Hippocampal formation (tissue), 2 donors: ENCODE measurements at regions not wholly inside any gene's neighbourhood (a gene's known extent, or its start where the extent isn't known, plus 50 kb on each side); places are given as distances from the start of the nearest gene placed in this dataset.
"Not testable (repeated sequence)": the region's sequence is repeated elsewhere in the genome, so short reads cannot be mapped to it uniquely, and the experiment has no call there.

Experiments
- DNase-seq, 2 donors: peaks; one replicate each; lab custom pipeline; 2025; lab: John Stamatoyannopoulos, UW

DNA sequence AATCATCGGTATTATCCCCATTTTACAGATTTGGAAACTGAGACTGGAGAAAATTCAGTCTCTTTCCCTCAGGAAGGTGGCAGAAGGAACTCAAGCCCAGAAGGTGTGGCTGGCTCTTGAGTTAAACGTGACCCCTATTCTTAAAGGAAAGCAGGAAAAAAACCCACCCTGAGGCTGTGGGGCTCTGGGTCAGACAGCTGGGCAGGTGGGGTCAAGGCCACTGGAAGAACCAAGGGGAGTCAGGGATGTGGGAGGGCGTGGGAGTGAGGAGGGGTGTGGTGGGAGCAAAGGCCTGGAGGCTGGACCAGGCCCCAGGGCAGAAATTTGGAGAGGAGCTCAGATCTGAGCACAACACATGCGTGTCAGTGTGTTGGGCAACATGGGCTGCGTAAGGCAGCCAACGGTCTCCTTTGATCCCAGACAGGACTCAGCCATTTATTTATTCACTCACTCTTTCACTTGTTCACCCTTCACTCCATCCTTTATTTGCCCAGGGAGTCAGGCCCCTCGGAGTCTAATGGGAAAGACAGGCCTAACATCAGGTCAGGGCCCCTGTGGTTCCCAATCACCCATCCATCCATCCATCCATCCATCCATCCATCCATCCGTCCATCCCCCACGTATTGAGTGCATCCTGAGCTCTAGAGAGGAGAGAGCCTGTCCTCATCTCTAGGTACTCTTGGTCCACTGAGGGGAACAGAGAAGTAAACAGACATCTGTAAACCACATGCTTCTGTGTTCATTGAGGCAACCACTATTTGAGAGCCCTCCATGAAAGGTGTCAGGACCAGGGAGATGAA lies 165.0 kb downstream of the VEGFA start:
- DNase-seq = no peak

DNA sequence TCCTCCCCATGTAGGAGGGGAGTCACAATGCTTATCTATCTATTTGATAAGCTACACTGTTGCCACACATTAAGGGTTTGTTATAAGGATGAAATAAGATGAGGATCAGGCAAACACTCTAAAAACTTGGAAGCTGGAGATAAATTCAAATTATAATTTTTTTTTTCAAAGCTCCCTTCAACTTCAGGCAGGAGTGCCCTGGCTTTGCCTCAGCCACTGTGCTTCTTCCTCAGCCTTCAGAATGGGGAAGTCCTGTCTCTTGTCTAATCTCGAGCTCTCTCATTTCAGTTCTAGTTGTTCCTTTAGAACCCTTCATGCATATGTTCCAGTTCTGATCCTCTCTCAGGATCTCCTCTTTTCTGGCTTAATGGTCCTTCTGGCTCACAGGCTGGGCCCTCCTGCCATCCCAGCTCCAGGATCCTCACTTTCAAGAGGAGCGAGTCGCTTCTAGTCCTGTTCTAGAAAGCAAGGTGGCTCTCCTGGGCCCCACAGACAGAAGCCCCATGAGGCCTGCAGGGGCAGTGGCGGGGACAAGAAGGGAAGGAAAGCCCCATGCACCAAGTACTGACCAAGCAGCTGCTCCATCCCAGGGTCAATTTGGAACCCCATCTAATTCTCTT lies 164.3 kb downstream of the VEGFA start:
- no peak for DNase-seq

DNA sequence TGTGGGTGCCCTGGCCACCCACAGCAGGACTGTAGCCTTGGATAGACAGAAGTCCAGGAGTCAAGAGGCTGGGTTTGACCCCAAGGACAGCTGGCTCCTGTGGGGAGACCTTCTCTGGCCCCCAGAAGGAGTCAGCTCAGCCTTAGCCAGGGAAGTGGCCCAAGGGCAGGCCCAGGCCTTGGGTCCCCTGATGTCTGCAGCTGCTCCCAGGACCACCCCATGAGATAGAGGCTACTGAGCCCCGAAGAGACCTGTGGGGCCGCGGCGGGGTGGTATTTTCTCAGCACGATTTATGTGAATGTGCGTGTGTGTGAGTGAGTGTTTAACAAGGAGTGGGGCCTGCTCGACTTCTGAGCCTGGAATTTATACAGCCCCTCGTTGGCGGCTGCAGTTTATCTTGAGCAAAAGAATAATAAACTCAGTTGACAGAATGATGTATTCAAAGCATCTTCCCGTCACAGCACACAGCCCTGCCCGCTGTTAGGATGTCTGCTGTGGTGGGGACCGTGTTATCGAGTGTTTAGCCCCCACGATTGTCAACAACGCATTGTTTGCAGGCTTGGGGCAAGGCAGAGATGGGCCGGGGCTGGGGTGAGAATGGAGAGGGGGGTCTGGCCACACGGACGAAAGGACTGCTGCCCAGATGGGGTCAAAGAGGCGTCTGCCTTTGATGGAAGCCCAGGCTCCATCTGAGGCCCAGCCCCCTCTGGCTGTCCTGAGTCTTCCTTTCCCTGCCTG lies 163.3 kb downstream of the VEGFA start:
- DNase-seq = no peak

DNA sequence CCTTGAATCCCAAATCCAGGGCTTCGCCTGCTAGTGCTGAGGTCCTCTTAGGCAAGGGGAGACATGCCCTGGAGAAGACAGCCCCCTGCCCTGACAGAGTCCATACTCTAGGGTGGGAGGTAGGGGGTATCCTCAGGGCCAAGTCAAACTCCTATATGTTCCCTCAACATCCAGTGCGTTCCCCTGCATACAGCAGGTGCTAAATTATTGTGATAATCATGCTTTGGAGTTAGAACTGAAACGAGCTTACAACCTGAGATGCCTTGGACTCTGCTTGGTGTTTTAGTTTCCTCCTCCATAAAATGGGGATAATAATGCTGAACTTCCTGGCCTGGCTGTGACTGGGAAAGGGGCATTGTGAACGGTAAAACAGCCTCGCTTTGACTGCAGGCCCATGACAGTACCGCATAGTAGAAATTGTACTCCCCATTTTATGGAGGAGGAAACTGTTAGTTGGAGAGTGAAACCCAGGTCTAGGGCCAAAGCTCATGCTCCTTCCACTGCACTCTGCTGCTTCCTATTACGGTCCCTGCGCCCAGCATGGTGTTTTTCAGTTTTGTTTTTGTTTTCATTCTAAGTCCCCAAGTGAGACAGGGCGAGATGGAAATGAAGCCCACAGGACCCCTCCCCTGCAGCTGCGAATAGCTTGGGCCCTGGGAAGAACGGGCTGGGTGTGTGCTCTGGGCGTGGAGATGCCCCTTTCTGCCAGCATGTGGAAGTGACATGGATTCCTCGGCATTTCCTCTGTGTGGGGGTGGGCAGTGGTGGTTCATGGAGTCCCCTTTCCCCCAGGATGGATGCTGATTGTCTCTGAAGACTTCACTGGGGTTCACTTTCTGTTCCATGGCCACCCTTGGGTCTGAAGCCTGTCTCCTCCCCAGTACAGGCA lies 162.5 kb downstream of the VEGFA start:
- DNase-seq = no peak

DNA sequence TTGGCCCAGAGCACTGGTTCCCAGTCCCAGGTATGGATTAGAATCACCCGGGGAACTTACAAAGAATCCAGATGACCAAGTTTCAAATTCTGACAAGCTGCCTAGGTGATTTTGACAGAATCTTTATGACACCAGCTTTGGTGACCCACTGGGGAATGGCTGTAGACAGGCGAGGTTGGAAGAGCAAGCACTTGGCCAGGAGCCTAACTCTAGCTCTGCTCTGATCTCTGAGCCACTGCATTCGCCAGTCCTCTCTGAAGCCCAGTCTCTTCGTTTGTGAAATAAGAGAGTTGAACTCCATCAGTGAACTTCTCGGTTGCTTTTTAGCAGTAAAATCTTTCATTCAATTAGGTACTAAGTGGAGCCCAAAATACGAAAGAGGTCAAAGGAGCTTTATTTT lies 161.2 kb downstream of the VEGFA start:
- no peak for DNase-seq

DNA sequence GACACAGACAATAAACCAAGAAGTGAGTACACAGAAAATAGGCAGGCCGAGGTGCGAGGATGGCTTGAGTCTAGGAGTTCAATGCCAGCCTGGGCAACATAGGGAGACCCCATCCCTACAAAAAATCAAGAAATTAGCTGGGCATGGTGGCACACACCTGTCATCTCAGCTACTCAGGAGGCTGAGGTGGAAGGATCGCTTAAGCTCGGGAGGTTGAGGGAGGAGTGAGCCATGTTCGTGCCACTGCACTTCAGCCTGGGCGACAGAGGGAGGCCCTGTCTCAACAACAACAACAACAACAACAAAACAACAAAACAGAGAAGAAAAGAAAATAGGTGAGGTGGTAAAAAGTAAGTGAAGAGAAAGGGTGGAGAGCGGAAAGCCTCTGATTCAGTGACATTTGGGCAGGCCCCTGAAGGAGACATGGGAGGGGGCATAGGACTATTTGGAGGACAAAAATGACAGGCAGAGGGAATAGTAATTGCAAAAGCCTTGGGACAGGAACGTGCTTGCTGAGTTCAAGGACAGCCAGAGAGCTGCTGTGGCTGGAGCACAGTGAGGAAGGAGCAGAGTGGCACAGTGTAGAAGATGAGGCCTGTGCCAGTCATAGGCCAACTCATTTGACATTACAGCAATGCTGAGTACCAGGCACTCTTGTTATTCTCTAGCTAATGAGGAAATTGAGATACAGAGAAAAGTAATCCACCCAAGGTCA lies 160.6 kb downstream of the VEGFA start:
- no peak for DNase-seq

DNA sequence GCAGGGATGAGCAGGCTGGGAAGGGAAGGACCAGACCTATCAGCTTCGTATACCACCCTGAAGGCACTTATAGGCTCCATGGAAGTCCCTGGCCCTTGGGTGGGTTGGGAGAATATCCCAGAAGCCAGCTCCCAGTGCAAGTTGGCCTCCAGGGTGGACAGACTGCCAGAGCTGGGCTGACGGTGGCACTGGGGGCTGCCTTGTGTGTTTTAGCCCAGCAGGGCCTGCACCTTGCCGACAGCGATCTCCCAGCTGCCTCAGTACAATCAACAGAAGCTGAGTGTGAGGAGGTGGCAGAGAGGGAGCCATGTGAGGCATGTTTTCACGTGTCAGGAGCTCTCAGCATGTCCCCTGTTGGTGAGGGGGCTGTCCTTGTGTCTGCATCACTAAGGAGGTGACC lies 159.5 kb downstream of the VEGFA start:
- DNase-seq = no peak

DNA sequence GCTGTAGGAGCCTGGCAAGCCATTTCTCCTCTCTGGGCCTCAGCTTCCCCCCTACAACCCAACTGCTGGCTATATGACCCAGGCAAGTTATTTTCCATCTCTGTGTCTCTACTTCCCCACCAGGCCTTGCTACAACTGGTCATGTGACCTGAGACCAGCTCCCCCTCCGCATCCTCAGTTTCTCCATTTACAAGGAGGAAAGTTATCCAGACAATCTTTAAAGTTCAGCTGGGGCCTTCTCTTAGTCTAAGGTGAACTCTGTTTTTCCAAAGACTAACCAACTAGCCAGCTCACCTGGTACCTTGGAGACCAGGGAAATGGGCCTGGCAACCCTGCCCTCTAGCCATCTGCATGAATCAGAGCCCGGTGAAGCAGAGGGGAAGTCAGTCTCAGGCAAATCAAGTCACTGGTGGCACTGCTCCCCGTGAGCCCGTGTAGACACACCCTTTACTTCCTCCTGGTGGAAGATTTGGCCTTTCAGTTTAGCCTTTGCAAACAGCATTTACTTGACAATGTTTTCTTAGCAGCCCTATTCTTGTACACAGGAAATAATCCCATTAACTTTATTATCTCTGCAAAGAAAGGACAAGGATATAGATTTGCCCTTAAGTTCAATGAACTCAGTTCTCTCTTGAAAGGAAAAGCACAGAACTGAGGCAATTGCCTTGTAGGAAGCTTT lies 157.7 kb downstream of the VEGFA start:
- DNase-seq = no peak

DNA sequence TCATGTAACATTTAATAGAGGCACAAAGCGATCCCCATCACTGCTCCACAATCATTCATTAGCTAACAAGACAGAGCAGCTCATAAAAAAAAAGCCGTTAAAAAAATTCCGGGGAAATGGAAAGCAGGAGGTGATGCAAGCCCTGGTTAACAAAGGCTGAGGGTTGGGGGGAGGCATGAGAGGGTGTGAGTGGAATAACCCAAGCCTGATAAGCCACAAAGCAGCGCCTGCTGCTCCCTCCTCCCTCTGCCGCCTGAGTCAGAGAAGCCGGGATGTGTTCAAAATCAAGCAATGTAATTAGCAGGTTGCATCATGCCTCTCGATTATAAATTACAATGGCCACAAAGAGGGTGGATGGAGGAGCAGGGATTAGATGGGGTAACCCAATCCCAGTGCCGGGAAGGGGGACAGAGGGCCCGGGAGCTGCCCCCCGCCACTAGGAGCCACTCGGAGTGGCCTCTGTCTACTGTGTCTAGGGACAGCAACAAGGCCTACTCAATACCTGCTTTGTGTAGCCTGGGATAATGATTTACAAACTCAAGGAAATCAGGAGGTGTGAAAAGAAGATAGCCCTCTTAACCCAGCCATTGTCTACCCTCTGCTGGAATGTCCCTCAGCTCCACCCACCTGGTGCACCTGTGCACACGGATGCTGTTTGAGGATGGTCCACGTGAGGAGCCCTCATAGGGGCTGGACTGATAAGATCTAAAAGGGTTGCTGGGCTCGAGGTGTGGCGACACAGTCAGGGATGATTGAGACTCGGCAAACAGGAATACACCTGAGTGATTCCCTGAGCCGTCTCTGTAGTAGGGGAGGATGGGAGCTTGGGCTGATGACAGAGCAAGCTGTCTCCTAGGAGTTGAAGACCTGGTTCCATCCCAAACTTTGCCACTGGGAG lies 156.9 kb downstream of the VEGFA start:
- peak in 1 of 2 donors; percentile 9 for DNase-seq

DNA sequence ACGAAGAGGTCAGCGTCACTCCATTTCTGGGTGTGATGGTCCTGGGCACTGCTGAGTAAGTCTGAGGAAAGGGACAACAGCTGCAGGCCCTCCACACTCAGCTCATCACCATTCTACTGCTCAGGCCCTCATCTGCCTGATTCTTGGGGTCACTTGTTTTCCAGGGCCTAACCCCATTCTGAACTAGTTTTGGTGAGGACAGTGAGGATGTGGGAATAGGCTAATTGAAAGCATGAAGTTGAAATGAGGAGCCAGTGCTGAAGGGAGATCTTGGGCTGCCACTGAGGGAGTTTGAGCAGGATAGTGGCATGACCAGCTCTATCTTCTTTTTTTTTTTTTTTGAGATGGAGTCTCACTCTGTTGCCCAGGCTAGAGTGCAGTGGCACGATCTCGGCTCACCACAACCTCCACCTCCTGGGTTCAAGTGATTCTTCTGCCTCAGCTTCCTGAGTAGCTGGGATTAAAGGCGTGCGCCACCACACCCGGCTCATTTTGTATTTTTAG lies 155.7 kb downstream of the VEGFA start:
- DNase-seq = not testable (repeated sequence)

DNA sequence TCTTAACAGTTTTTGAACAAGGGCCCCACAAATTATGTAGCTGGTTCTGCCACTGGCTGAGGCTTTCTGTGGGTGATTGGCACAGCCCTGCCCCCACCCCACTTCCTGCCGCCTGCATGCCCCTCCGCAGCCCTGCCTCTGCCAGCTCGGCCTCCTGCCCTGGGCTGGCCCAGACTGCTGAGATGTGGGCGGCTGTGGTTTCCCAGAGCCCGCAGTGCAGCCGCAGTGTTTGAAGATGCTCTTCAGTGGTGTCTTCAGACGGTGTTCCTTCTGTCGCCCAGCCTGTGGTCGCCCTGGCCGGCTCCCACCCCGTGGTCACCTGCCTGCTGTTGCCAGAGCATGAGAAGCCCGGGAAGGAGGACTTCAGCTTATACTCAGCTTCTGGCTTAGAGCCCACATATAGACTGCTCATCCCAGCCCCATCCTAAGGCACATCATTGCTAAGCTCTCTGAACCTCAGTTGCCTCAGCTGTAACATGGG lies 154.3 kb downstream of the VEGFA start:
- peak in 1 of 2 donors; percentile 26 for DNase-seq

DNA sequence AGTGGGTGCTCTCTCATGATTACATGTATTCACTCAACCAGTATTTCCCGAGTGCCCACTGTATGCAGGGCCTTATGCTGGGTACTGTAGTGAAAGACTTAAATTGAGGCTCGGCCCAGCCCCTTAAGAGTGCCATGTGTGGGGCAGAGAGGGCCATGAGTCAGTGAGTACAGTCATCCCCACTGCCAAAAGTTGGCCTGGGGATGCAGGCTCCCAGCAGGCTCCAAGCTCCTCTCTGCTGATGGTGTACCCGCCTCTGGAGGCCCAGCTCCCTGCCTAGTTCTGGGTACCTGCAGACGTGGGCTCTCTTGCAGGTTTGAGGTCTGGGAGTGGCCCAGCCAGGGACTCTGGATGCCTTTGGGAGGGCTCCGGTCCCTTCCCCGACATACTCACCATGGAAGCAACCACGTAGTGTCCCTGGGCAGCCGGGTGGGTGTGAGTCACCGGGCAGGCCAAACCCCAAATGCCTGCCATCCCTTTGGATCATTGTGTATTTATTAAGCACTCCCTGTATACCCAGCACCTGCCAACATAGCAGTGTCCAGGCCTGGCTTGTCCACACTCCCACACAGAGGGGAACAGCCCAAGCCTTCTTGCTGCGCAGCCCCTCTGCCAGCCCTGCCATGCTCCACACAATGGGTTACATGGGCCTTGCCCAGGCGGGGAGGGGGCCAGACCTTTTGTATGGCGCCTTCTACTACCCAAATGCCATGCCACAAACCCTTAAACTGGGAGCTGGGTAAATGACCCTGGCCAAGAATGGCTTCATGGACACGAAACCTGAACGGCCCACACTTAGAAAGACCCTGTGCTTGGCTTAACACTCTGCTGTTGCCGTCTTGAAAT lies 153.6 kb downstream of the VEGFA start:
- DNase-seq = no peak

DNA sequence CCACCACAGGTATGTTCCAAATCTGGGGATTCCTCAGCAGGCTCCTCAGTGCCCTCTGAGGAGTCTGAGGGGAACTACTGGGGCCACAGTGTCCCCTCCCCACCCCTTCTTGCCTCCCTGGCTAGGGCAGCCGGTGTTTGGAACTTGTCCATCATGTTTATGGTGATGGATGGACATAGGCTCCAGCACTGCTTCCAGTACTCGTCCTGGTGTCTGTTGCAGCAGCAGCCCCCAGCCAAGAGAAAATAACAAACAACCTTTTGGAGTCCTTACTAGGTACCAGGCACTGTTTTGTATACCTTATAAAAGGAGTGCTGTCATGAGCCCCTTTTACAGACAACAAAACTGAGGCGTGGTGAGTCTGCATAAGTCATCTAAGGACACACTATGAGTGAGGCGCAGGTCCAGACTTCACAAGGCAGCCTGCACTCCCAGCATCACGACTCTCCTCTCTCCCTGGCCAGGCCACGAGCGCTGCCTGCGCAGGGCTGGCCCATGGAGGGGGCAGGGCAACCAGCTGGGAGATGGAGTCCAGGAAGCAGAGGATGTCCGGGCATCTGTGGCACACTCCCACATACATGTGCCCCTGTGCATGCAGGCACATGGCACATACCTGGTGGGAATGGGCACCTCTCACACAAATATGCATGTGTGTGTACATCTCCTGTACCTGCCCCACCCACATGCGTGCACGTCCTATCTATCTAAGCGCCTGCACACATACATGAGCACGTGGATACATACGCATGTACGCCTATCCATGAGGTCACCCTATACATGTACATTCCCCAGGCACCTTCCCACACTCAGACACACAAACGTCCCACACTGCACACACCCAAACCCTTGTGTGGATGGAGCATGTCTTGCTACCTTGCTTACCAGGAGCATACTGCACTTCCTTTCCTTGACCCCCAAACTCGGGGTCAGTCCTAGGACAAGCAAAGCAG lies 152.7 kb downstream of the VEGFA start:
- DNase-seq = no peak

DNA sequence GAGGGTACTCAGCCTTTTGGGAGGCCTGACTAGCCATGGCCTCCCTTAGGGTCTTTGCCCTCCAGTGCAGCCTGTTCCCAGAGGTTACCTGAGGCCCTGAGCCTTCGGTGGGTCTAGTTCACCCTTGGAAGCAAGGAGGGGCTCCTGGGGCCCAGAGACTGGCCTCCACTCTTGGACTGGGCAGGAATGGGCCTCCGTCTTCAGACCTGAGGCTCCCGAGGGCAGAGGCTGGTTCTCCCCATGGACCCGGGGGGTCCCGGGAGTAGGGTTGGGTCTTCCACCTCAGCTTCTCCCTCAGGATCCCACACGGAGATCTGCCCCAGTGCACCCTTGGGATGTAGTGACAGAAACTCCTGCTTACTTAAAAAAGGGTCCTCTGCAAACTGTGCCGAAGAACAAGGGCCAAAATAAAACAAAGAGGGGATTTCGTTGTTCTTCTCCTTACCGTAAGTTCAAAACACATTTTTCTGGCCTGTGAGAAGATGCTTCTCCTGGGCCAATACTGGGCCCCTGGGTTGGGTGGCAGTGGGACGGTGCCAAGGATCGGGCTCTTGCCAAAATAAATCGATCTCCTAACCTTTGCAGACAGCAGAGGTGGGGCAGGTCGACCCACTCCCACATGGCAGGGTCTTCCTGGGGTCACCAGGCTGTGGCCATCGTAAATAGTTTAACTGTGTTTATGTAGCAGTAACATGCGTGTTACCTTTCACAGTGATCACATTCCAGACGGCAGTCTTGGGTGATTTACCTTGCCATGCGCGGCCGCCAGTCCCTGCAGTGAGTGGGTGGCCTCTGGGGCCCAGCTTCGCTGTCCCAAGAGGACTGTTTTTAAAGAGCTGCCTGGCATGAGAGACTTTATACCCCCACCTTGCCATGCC lies 151.8 kb downstream of the VEGFA start:
- DNase-seq = no peak

DNA sequence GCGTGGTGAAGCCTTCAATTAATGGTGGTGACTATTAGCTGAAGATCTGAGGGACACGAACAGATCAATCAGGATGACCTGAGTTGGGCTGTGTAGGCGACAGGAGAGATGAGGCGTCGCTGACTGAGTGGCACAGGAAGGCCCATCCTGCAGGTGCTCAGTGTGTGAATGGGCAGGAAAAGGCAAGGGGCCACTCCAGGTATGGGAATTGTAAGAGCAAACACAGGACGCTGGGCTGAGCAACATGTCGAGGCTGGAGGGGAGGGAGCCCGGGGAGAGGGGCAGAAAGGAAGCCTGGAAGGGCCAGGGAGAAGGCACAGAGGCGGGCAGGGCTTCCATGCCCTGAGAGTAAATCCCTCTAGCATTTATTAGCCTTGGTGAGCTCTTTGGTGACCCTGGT lies 151.0 kb downstream of the VEGFA start:
- DNase-seq = no peak

DNA sequence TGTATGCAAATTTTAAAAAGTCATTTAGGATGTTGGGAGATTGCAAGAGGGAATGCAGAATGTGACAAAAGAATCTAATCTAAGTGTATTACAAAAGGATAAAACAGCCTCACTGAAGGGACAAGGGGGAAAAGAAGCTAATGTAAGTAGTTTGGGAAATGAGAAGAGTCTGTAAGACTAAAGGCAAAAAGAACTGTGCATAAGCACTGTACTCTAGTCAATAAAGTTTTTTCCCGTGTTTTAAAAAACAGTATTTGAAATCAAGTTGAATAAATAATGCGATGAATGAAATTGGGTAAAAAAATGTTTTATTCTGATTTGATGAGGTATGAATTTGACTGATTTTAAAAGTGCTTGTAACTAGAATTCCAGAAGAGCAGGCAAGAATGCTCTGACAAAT lies 149.8 kb downstream of the VEGFA start:
- DNase-seq = no peak
